Stomach (tissue), 4 donors: ENCODE measurements at regions not wholly inside any gene's neighbourhood (a gene's known extent, or its start where the extent isn't known, plus 50 kb on each side); places are given as distances from the start of the nearest gene placed in this dataset.

Experiments
- EP300 ChIP-seq: sonication (generic); formaldehyde crosslinking; IDR thresholded peaks from one replicate; pipeline ENCODE4 v1.6.1; 2017; ENCODE audit warnings: antibody characterized with exemption
- POLR2A ChIP-seq, 4 donors: fragments of 450-650 bp; IDR thresholded peaks; one replicate each; pipeline ENCODE4 v1.6.1; 2016; ENCODE audit warnings: antibody characterized with exemption in 4 of 4, control low read depth in 2 of 4, mild to moderate bottlenecking in 1 of 4, moderate library complexity in 1 of 4
- POLR2AphosphoS5 ChIP-seq, 3 donors: sonication (generic); formaldehyde crosslinking; IDR thresholded peaks; one replicate each; pipeline ENCODE4 v1.6.1; 2016; ENCODE audit warnings: antibody characterized with exemption in 3 of 3
- TF ChIP-seq, protein P1 (sequence below), 7 experiments: fragments of 450-650 bp in 4 of 7; fragments of 200-600 bp in 3 of 7; sonication (generic) in 3 of 7; IDR thresholded peaks; one replicate each; pipeline ENCODE4 v1.5.1; 2016 to 2019; ENCODE audit warnings: antibody characterized with exemption in 7 of 7, control low read depth in 2 of 7, mild to moderate bottlenecking in 1 of 7

- TF ChIP-seq POLR2A (IDR thresholded peaks at IDR 0.05), result no peak
- TF ChIP-seq EP300, result no peak
- TF ChIP-seq, protein P1, sequence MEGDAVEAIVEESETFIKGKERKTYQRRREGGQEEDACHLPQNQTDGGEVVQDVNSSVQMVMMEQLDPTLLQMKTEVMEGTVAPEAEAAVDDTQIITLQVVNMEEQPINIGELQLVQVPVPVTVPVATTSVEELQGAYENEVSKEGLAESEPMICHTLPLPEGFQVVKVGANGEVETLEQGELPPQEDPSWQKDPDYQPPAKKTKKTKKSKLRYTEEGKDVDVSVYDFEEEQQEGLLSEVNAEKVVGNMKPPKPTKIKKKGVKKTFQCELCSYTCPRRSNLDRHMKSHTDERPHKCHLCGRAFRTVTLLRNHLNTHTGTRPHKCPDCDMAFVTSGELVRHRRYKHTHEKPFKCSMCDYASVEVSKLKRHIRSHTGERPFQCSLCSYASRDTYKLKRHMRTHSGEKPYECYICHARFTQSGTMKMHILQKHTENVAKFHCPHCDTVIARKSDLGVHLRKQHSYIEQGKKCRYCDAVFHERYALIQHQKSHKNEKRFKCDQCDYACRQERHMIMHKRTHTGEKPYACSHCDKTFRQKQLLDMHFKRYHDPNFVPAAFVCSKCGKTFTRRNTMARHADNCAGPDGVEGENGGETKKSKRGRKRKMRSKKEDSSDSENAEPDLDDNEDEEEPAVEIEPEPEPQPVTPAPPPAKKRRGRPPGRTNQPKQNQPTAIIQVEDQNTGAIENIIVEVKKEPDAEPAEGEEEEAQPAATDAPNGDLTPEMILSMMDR (IDR thresholded peaks at IDR 0.05), result no peak
- TF ChIP-seq POLR2AphosphoS5 (IDR thresholded peaks at IDR 0.05), result no peak
Measured at GRCh38 chr18:72675394-72675793, 131.3 kb upstream of the CBLN2 start.
